ENCODE measurements at regions not wholly inside any gene's neighbourhood (a gene's known extent, or its start where the extent isn't known, plus 50 kb on each side); places are given as distances from the start of the nearest gene placed in this dataset.

DNA sequence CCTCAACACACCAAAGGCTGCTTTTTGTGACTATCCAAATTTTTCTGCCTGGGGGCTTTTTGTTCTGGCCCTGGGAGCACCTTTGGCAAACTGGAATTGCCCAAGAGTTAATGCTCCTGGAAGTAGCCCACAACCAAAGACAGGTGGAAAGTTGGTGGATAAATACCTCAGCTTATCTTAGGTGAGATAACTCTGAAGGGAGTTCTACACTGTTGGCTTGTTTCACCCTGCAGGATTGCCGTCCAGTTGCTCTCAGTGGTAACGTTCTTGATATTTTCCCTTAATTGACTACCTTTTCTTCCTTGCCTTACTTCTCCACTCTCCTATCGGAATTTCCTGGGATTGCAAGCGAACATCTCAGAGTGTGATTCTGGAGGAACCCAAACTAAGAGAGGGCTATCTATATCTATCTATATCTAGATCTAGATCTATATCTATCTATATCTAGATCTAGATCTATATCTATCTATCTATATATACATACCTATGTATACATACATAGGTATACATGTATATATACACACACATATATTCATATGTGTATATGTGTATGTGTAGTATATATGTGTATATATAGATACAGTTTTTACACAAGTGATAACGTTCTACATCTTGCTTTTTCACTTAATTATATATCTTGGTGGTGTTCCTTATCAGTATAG, 82.6 kb upstream of the DHX15 start:
- Mint-ChIP-seq H3K36me3 (ENCODE audit: low read depth) (no peaks in the 10 kb centered on the region), H3K4me3 (ENCODE audit: unreplicated experiment) (no peak overlapping the region), H3K4me1 (ENCODE audit: low read depth) (no peaks in the 10 kb centered on the region), H3K9me3 (ENCODE audit: low read depth) (no peaks in the 10 kb centered on the region), H3K27ac (ENCODE audit: unreplicated experiment) (no peak overlapping the region), H3K27me3 (ENCODE audit: low read depth) (peaks cover 7% of the 10 kb centered on the region)
- TF ChIP-seq CTCF (IDR thresholded peaks at IDR 0.05) = no peak
- DNase-seq (ENCODE audit: low spot score) = no peak

DNA sequence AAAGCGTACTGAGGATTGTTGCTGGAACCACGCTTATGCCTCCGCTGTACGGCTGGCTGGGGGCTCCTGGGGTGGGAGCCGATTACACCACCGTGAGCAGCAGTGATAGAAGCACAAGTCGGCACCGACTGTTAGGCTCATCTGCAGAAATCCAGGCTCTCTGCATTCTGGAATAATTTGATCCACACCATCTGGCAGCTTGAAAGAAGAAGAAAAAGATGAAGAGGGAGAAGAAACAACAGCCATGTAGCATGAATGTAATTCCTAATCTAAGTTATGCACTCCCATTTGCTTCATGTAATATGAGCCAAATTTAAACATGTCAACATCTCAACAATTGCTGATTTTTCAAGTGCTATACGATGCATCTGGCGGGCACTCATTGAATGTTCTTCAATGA, 84.6 kb upstream of the DHX15 start:
- Mint-ChIP-seq H3K4me3 (ENCODE audit: unreplicated experiment) (no peak overlapping the region), H3K36me3 (ENCODE audit: low read depth) (no peaks in the 10 kb centered on the region), H3K27me3 (ENCODE audit: low read depth) (peaks cover 5% of the 10 kb centered on the region), H3K4me1 (ENCODE audit: low read depth) (no peaks in the 10 kb centered on the region), H3K9me3 (ENCODE audit: low read depth) (no peaks in the 10 kb centered on the region), H3K27ac (ENCODE audit: unreplicated experiment) (no peak overlapping the region)
- TF ChIP-seq CTCF (IDR thresholded peaks at IDR 0.05) = no peak
- DNase-seq (ENCODE audit: low spot score) = no peak

DNA sequence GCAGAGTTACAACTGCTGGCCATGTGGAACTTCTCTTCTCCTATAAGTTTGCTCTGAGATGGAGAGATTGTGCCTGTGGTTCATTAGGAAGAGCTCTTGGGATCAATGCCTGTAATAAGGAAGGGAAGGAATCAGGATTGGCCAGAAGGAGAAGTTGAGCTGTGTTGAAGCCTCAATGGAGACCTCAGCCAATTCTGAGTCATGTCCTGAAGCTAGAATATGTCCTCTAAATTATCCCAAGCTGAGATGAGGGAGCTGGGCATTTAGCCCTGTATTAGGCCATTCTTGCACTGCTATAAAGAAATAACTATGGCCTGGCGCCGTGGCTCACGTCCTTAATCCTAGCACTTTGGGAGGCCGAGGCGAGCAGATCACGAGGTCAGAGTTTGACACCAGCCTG, 85.4 kb upstream of the DHX15 start:
- no peak overlapping the region for H3K4me3 Mint-ChIP-seq (ENCODE audit: unreplicated experiment)
- H3K27me3 Mint-ChIP-seq (ENCODE audit: low read depth) = peaks cover 4% of the 10 kb centered on the region
- no peaks in the 10 kb centered on the region for H3K36me3 Mint-ChIP-seq (ENCODE audit: low read depth)
- TF ChIP-seq CTCF (IDR thresholded peaks at IDR 0.05) = no peak
- H3K4me1 Mint-ChIP-seq (ENCODE audit: low read depth) = no peaks in the 10 kb centered on the region
- no peak overlapping the region for H3K27ac Mint-ChIP-seq (ENCODE audit: unreplicated experiment)
- DNase-seq (ENCODE audit: low spot score) = no peak
- H3K9me3 Mint-ChIP-seq (ENCODE audit: low read depth) = no peaks in the 10 kb centered on the region

DNA sequence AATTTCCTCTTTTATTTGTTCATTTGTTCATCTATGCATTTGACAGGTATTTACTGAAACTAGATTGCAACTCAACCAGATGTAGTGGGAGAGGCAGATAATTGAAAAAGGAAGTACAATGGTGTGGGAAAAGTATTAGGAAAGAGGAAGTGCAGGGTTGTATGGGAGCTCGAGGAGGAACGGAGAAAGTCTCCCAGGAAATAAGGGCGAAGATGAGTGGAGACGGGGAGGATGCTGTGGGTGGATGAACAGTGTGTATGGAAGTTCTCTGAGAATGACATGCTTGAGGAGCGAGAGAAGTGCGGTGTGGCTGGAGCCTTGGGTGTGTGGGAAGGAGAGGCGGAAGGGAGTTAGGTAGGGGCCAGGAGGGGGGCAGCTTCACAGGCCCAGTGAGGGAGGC, 87.5 kb upstream of the DHX15 start:
- H3K4me1 Mint-ChIP-seq (ENCODE audit: low read depth) = no peaks in the 10 kb centered on the region
- H3K4me3 Mint-ChIP-seq (ENCODE audit: unreplicated experiment) = no peak overlapping the region
- no peak for DNase-seq (ENCODE audit: low spot score)
- no peak overlapping the region for H3K27ac Mint-ChIP-seq (ENCODE audit: unreplicated experiment)
- TF ChIP-seq CTCF (IDR thresholded peaks at IDR 0.05) = no peak
- H3K9me3 Mint-ChIP-seq (ENCODE audit: low read depth) = peaks cover 10% of the 10 kb centered on the region
- H3K36me3 Mint-ChIP-seq (ENCODE audit: low read depth) = no peaks in the 10 kb centered on the region
- H3K27me3 Mint-ChIP-seq (ENCODE audit: low read depth) = peaks cover 2% of the 10 kb centered on the region

DNA sequence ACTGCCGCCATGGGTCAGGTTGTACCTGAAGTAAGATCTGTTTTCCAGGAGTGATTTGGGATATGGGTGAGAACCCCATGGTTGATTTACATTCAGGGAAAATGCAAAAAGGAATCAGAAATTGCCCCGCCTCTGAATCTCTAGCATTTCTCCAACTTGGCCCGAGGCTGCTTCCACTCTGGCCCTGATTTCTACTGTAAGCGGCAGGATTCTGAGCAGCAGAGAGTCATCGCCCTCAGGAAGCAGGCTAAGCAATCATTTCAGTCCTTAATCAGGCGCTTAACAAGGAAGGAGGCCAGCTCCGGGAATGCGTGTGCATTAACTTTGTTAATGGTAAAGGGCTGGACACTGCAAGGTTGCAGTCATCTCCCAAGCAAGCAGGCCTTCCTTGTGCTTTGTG, 88.5 kb upstream of the DHX15 start:
- no peaks in the 10 kb centered on the region for H3K4me1 Mint-ChIP-seq (ENCODE audit: low read depth)
- H3K9me3 Mint-ChIP-seq (ENCODE audit: low read depth) = peaks cover 10% of the 10 kb centered on the region
- no peak overlapping the region for H3K27ac Mint-ChIP-seq (ENCODE audit: unreplicated experiment)
- peaks cover 3% of the 10 kb centered on the region for H3K27me3 Mint-ChIP-seq (ENCODE audit: low read depth)
- H3K36me3 Mint-ChIP-seq (ENCODE audit: low read depth) = no peaks in the 10 kb centered on the region
- no peak for DNase-seq (ENCODE audit: low spot score)
- TF ChIP-seq CTCF (IDR thresholded peaks at IDR 0.05) = no peak
- H3K4me3 Mint-ChIP-seq (ENCODE audit: unreplicated experiment) = no peak overlapping the region

All from chondrocyte (in vitro differentiated cells).